Activated T-cell treated with anti-CD3 and anti-CD28 coated beads, Interleukin-2, amount 50 U/mL, for 72 hours (primary cell): ENCODE measurements at regions not wholly inside any gene's neighbourhood (a gene's known extent, or its start where the extent isn't known, plus 50 kb on each side); places are given as distances from the start of the nearest gene placed in this dataset.
A peak's percentile ranks its signal among the peaks of the same experiment; 100 is the strongest.

Source experiments
- ATAC-seq, 2 donors: fragments of 150-1000 bp; cut with Tn5 transposase; replicated peaks in 1 of 2; 2 replicates each; pipeline ENCODE4 v1.10.0; 2021; ENCODE audit warnings: moderate library complexity in 2 of 2, mild to moderate bottlenecking in 1 of 2
- DNase-seq, 2 donors: peaks; one replicate each; pipeline ENCODE4 v3.0.0; 2021 to 2022; ENCODE audit warnings: mixed read lengths in 1 of 2
- H3K27ac Mint-ChIP-seq: one replicate; pipeline ENCODE4 v1.8.0; 2022; ENCODE audit warnings: mild to moderate bottlenecking, moderate library complexity, mixed read lengths
- H3K27me3 Mint-ChIP-seq: one replicate; pipeline ENCODE4 v1.8.0; 2022; ENCODE audit warnings: low read depth, mixed read lengths
- H3K36me3 Mint-ChIP-seq, 2 donors: one replicate each; pipeline ENCODE4 v1.8.0; 2022; ENCODE audit warnings: mixed read lengths in 2 of 2, mild to moderate bottlenecking in 1 of 2; ENCODE audit not compliant: insufficient read depth in 2 of 2
- H3K4me1 Mint-ChIP-seq: one replicate; pipeline ENCODE4 v1.8.0; 2022; ENCODE audit warnings: low read depth, mixed read lengths
- H3K4me3 Mint-ChIP-seq, 2 donors: one replicate each; pipeline ENCODE4 v1.8.0; 2022; ENCODE audit warnings: mild to moderate bottlenecking in 2 of 2, mixed read lengths in 2 of 2, moderate library complexity in 2 of 2
- H3K9me3 Mint-ChIP-seq, 2 donors: one replicate each; pipeline ENCODE4 v1.8.0; 2022; ENCODE audit warnings: mixed read lengths in 2 of 2

DNA sequence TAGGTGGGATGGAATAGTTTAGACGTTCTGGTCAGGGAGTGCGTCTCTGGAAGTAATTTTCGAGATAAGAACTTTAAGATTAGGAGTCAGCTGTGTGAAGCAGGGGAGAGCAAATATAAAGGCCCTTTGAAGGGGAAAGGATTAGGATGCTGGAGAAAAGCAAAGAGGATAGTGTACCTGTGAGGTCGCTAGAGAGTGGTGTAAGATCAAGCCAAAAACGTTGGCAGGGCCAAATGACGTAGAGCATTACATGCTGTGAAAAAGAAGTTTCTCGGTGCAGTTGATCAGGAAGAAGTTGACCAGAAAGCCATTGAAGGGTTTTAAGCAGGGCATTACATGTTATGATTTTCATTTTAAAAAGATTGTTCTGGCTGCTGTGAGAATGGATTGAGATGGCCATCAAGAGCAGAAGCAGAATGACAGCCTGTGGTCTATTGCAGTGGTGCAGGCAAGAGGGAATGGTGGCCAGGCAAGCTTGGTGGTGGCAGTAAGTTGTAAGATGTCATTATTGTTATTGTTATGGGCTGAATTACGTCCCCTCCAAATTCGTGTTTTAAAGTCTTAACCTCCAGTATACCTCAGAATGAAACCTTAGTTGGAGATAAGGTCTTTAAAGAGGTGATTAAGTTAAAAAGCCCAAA is 113.6 kb upstream of the KIF26B start:
- DNase-seq (no peak), ATAC-seq (no peak)
- H3K9me3 Mint-ChIP-seq = no peaks in the 10 kb centered on the region
- no peaks in the 10 kb centered on the region for H3K36me3 Mint-ChIP-seq
- no peaks in the 10 kb centered on the region for H3K4me1 Mint-ChIP-seq
- H3K27ac Mint-ChIP-seq = no peak overlapping the region
- H3K4me3 Mint-ChIP-seq = no peak overlapping the region
- no peaks in the 10 kb centered on the region for H3K27me3 Mint-ChIP-seq

DNA sequence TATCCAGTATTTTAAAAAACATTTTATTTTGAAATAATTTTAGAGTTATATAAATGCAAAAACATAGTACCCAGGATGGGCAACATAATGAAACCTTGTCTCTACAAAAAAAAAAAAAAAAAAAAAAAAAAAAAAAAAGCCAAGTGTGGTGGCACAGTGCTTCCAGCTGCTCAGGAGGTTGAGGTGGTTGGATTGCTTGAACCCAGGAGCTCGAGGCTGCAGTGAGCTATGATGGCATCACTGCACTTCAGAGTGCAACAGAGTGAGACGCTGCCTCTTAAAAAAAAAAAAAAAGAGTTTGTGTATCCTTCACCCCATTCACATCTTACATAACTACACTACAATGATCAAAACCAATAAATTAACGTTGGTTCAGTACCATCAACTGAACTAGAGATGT is 115.6 kb upstream of the KIF26B start:
- ATAC-seq (no peak), DNase-seq (no peak)
- Mint-ChIP-seq H3K4me3 (no peak overlapping the region), H3K9me3 (no peaks in the 10 kb centered on the region), H3K27ac (no peak overlapping the region), H3K27me3 (no peaks in the 10 kb centered on the region), H3K36me3 (no peaks in the 10 kb centered on the region), H3K4me1 (no peaks in the 10 kb centered on the region)

DNA sequence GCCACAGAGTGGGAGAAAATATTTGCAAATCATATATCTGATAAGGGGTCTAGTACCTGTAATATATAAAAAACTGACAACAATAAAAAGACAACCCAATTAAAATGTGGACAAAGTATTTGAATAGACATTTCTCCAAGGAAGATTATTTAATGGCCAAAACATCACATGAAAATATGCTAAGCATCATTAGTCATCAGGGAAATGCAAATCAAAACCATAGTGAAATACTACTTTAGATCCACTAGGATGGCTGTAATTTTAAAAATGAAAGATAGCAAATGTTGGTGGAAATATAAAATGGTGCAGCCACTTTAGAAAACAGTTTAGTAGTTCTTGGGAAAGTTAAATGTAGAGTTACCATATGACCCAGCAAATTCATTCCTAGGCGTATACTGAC is 118.7 kb upstream of the KIF26B start:
- H3K9me3 Mint-ChIP-seq = no peaks in the 10 kb centered on the region

DNA sequence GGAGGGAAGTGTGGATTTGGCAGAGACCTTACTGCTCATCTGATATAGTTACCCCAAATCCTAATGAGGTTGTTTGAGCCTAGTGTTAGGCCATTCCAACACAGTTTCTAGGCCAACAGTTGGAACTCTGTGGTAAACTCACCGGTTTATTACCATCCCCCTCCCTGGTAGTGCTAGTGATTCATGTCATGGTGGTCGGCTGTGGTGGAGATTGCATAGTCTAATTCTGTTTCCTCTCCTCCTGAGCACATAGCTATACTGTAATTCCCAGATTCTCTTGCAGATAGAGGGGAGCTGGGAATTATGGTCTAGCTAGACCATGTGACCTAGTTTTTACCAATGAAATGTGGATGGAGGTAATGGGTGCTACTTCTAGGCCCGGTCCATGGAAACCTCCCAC is 123.7 kb upstream of the KIF26B start:
- Mint-ChIP-seq H3K36me3 (no peaks in the 10 kb centered on the region), H3K4me3 (no peak overlapping the region)

More for the DNA sequence above, 118.7 kb upstream of the KIF26B start:
- Mint-ChIP-seq H3K4me1 (no peaks in the 10 kb centered on the region), H3K27ac (no peak overlapping the region), H3K36me3 (no peaks in the 10 kb centered on the region), H3K4me3 (no peak overlapping the region), H3K27me3 (no peaks in the 10 kb centered on the region)
- ATAC-seq (no peak), DNase-seq (no peak)

DNA sequence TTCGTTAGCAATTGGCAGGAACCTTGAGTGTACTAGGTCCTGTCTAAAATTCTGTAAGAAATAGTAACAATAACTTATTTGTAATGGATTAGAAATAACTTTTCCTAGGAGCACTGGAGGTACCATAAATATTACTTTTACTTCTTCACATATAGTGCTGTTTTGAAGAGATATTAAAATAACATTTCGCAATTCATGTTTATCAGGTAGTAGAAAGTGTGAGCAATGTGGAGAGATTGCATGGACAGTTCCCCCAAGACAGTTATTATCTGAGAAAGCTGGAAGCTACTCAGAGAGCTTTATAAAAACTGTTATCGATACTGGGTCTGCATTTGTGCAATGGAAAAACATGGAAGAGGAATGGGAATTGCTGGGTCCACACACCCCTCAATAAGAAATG is 128.5 kb upstream of the KIF26B start:
- DNase-seq = no peak
- no peak for ATAC-seq
- no peak overlapping the region for H3K4me3 Mint-ChIP-seq
- no peaks in the 10 kb centered on the region for H3K9me3 Mint-ChIP-seq
- H3K27me3 Mint-ChIP-seq = no peaks in the 10 kb centered on the region
- H3K27ac Mint-ChIP-seq = no peak overlapping the region
- H3K36me3 Mint-ChIP-seq = no peaks in the 10 kb centered on the region
- H3K4me1 Mint-ChIP-seq = no peaks in the 10 kb centered on the region

More for the DNA sequence above, 123.7 kb upstream of the KIF26B start:
- H3K4me1 Mint-ChIP-seq = no peaks in the 10 kb centered on the region
- DNase-seq (no peak), ATAC-seq (no peak)
- H3K27ac Mint-ChIP-seq = no peak overlapping the region
- no peaks in the 10 kb centered on the region for H3K27me3 Mint-ChIP-seq
- no peaks in the 10 kb centered on the region for H3K9me3 Mint-ChIP-seq

DNA sequence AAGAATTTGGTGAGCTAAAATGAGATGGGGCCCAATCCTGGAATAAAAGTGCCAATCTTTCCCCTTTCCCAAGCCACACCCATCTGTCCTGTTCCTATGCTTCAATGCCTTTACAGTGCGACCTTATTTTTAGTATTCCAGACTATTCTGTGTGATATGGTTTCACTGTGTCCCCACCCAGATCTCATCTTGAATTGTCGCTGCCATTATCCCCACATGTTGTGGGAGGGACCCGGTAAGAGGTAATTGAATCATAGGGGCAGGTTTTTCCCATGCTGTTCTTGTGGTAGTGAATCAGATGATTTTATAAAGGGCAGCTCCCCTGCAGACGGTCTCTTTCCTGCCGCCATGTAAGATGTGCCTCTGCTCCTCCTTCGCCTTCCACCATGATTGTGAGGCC is 129.3 kb upstream of the KIF26B start:
- ATAC-seq (no peak), DNase-seq (no peak)
- H3K27ac Mint-ChIP-seq = no peak overlapping the region
- H3K36me3 Mint-ChIP-seq = no peaks in the 10 kb centered on the region
- no peaks in the 10 kb centered on the region for H3K4me1 Mint-ChIP-seq
- H3K9me3 Mint-ChIP-seq = no peaks in the 10 kb centered on the region
- H3K4me3 Mint-ChIP-seq = no peak overlapping the region
- H3K27me3 Mint-ChIP-seq = no peaks in the 10 kb centered on the region

DNA sequence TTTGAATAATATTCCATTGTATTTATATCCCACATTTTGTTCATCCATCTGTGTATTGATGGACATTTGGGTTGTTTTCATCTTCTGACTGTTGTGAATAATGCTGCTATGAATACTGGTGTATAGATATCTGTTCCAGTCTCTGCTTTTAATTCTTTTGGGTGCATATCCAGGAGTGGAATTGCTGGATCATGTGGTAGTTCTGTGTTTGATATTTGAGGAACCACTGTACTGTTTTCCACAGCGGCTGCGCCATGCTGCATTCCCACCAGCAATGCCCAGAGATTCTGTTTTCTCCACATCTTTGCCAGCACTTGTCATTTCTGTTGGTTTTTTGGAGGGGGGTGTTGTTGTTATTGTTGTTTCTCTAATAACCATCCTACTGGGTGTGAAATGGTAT is 131.6 kb upstream of the KIF26B start:
- no peak for DNase-seq
- Mint-ChIP-seq H3K36me3 (no peaks in the 10 kb centered on the region), H3K4me3 (no peak overlapping the region), H3K9me3 (no peaks in the 10 kb centered on the region), H3K27ac (no peak overlapping the region), H3K27me3 (no peaks in the 10 kb centered on the region), H3K4me1 (peaks cover 8% of the 10 kb centered on the region)
- ATAC-seq = no peak

DNA sequence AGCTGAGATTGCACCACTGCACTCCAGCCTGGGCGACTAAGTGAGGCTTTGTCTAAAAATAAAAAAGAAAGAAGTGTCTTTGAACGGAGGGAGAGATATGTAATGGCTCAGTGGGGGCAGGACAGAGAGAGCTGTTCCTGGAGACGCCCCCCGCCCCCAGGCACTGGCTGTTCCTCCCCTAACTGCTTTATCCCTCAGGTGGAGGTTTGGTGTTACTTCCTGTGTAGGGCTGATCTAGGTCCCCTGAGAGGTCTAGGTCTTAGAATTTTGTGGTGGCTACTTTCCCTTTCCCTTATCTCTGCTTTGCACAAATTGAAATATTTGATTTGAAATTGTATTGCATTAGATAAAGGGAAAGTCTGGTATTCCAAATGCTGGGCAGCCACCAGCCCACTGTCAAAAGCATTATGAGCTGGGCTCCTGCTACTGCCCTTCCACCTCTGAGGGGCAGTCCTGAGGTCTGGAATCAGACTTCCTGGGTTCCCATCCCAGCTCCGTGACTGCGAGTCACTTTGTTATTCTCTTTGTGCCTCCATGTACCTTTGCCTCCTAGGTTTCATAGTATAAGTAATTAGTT is 134.8 kb upstream of the KIF26B start:
- H3K27me3 Mint-ChIP-seq = no peaks in the 10 kb centered on the region
- DNase-seq (no peak), ATAC-seq (no peak)
- no peak overlapping the region for H3K4me3 Mint-ChIP-seq
- H3K36me3 Mint-ChIP-seq = no peaks in the 10 kb centered on the region
- peaks cover 8% of the 10 kb centered on the region for H3K4me1 Mint-ChIP-seq
- no peaks in the 10 kb centered on the region for H3K9me3 Mint-ChIP-seq
- H3K27ac Mint-ChIP-seq = no peak overlapping the region

DNA sequence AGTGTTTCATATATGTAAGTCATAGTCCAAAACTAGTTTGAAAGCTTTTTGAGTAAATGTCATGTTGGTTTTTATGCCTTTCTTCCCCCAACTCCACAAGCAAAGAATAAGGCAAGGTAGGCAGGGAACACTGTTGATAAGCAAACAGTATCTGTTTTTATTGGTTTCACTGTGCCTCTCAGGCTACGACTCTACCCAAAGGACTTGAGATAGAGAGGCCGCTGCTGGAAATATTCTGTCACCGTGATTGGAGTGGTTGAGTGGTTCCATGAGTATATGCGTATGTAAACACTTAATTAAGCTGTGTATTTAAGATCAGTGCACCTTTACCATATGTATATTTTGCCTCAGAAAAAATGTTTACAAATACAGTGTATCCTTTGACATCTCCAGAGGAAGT is 138.1 kb upstream of the KIF26B start:
- Mint-ChIP-seq H3K36me3 (no peaks in the 10 kb centered on the region), H3K4me1 (peaks cover 8% of the 10 kb centered on the region), H3K9me3 (no peaks in the 10 kb centered on the region), H3K4me3 (no peak overlapping the region), H3K27ac (no peak overlapping the region), H3K27me3 (no peaks in the 10 kb centered on the region)
- no peak for DNase-seq
- no peak for ATAC-seq

DNA sequence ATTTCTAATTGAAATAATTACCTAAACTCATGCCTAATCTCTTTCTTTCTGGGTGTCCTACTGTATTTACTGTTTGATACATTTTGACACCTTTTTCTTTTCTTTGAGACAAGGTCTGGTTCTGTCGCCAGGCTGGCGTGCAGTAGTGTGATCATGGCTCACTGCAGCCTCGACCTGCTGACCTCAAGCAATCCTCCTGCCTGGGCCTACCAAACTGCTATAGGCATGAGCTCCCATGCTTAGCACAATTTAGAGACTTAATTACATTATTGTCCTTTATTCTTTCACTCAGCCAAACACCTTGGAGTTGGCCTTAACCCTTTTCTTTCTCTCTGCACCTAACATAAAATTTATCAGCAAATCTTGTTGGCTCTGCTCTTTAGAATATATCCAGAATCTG is 139.8 kb upstream of the KIF26B start:
- Mint-ChIP-seq H3K4me3 (no peak overlapping the region), H3K9me3 (no peaks in the 10 kb centered on the region), H3K27me3 (no peaks in the 10 kb centered on the region), H3K36me3 (no peaks in the 10 kb centered on the region), H3K4me1 (peaks cover 8% of the 10 kb centered on the region), H3K27ac (no peak overlapping the region)
- no peak for ATAC-seq
- no peak for DNase-seq

DNA sequence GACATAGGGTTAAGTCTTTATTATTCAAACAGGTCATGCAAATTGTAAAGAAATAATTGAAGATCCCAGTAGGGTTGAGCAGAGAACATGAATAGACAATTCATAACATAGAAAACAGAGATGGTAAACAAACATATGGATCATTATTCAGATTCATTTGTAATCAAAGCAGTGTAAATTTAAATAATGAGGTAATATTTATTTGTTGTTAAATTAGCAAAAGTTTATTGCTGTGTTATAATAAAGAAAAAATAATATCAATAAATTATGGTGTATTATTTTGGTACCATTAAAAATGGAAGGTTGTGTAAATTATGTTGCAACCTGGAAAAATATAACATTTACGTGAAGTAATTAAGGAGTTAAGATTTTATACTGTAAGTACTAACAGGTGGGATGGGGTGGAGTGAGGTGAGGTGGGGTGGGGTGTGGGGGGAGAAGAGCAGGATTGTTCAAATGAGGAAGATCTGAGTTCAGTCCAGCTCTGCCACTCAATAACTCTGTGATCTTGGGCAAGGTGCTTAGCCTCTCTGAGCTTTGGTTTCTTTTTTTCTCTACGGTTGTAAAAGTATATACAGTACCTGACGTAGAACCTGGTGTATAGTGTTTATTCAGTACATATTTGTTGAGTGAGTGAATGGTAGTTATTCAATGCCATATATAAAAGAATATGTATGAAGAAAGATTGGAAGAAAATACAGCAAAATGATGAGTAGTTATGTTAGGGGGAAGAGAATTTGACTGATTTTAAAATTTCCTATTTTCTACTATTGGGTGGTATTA is 140.3 kb upstream of the KIF26B start:
- Mint-ChIP-seq H3K27me3 (no peaks in the 10 kb centered on the region), H3K4me3 (no peak overlapping the region), H3K36me3 (no peaks in the 10 kb centered on the region), H3K9me3 (no peaks in the 10 kb centered on the region), H3K27ac (peak overlapping the region; percentile 44), H3K4me1 (peaks cover 8% of the 10 kb centered on the region)
- DNase-seq (no peak), ATAC-seq (no peak)

DNA sequence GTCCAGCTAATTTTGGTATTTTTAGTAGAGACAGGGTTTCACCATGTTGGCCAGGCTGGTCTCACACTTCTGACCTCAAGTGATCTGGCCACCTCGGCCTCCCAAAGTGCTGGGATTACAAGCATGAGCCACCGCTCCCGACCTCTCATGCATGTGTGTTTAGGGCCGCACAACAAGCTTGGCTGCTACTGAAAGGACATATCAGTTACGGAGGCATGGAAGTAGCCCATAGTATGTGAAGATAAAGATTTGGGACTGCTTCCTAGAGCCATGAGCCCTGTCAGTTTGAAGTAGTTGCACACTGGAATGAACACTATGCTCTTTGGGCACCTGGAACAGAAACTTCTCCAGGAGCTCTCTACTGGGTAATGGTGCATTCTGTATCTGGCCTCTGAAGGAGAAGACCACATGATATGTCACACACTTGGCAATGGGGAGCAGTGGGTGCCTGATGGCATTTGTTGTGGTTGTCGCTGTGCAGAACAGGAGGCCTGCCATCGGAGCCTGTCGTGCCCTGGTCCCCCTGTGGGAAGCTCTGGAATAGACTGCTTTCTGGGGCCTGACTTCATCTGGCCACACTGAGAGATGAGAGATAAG is 144.7 kb upstream of the KIF26B start:
- no peak for ATAC-seq
- H3K9me3 Mint-ChIP-seq = no peaks in the 10 kb centered on the region
- H3K27ac Mint-ChIP-seq = no peak overlapping the region
- no peaks in the 10 kb centered on the region for H3K4me1 Mint-ChIP-seq
- DNase-seq = no peak
- no peak overlapping the region for H3K4me3 Mint-ChIP-seq
- H3K27me3 Mint-ChIP-seq = no peaks in the 10 kb centered on the region
- H3K36me3 Mint-ChIP-seq = no peaks in the 10 kb centered on the region

DNA sequence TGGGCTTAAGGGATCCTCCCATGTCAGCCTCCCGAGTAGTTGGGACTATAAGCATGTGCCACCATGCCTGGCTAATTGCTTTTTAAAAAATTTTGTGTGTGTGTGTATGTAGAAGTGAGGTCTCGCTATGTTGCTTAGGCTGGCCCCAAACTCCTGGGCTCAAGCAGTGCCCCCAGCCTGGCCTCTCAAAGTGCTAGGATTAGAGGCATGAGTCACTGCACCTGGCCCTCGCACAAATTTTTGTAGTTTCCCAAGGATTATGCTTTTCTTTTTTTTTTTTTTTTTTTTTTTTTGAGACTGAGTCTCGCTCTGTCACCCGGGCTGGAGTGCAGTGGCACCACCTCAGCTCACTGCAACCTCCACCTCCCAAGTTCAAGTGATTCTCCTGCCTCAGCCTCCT is 144.4 kb upstream of the HNRNPU start:
- Mint-ChIP-seq H3K27ac (no peak overlapping the region), H3K9me3 (no peaks in the 10 kb centered on the region), H3K36me3 (no peaks in the 10 kb centered on the region)

More for the DNA sequence above, 144.4 kb upstream of the HNRNPU start:
- Mint-ChIP-seq H3K27me3 (no peaks in the 10 kb centered on the region), H3K4me3 (no peak overlapping the region), H3K4me1 (no peaks in the 10 kb centered on the region)
- no peak for ATAC-seq
- DNase-seq = no peak
